NT2/D1 (cell line): ENCODE measurements at regions not wholly inside any gene's neighbourhood (a gene's known extent, or its start where the extent isn't known, plus 50 kb on each side); places are given as distances from the start of the nearest gene placed in this dataset.
"Not testable (repeated sequence)": the region's sequence is repeated elsewhere in the genome, so short reads cannot be mapped to it uniquely, and the experiment has no call there.

Source experiments
- SUZ12 ChIP-seq: IDR thresholded peaks from 2 replicates; pipeline ENCODE4 v1.6.1; 2011; ENCODE audit not compliant: insufficient read length, insufficient read depth; ENCODE audit errors: extremely low read depth
- YY1 ChIP-seq: IDR thresholded peaks from 2 replicates; pipeline ENCODE4 v1.6.1; 2011; ENCODE audit not compliant: insufficient read length, insufficient read depth

DNA sequence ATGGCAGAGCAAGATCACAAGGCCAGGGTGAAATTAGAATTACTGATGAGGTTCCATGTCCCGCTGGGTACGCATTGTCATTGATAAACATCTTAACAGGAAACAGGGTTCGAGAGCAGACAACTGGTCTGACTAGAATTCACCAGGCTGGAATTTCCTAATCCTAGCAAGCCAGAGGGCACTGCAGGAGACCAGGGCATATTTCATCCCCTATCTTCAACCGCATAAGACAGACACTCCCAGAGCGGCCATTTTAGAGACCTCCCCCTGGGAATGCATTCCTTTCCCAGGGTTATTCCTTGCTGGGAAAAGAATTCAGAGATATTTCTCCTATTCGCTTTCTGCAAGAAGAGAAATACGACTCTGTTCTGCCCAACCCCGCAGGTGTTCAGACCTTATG lies 1041.3 kb downstream of the OLFM4 start:
- TF ChIP-seq YY1, SUZ12: not testable (repeated sequence)
